A549 (cell line): ENCODE measurements at regions not wholly inside any gene's neighbourhood (a gene's known extent, or its start where the extent isn't known, plus 50 kb on each side); places are given as distances from the start of the nearest gene placed in this dataset.

Experiments
- ATAC-seq, 2 experiments: fragments of 200-7000 bp in 1 of 2; fragments of >200 bp in 1 of 2; cut with Nextera tagmentation in 1 of 2; cut with Tn5 transposase in 1 of 2; 3 replicates each; pipeline versions ENCODE4 v1.8.0 to v1.9.1; 2018 to 2020; ENCODE audit warnings: mild to moderate bottlenecking in 1 of 2, moderate library complexity in 1 of 2
- CTCF ChIA-PET: fragments of 300-600 bp; sonication (Branson Sonifier 250); formaldehyde crosslinking; extraction: SDS; loops from one replicate; lab custom pipeline; 2021; ENCODE audit warnings: antibody characterized with exemption, inconsistent platforms; lab: Yijun Ruan, JAX
- POLR2A ChIA-PET: fragments of 350-600 bp; formaldehyde crosslinking; extraction: SDS; loops from one replicate; lab custom pipeline; 2021; ENCODE audit warnings: antibody characterized with exemption, inconsistent platforms; lab: Yijun Ruan, JAX
- DNase-seq, 2 experiments: peaks; one replicate each; pipeline versions ENCODE4 v3.0.0 to v3.0.0-alpha.2; 2011 to 2016; ENCODE audit warnings: low read depth in 1 of 2, low spot score in 1 of 2
- FAIRE-seq: peaks from 2 replicates; lab custom pipeline; 2011; peaks lifted over from hg19 to GRCh38; lab: Jason Lieb, UNC
- H3K27ac ChIP-seq, 2 experiments: fragments of >200 bp; sonication (Bioruptor Twin); formaldehyde crosslinking; 3 replicates each; pipeline ENCODE4 v1.5.1; 2016 to 2017
- H3K4me1 ChIP-seq: fragments of >200 bp; sonication (Bioruptor Twin); formaldehyde crosslinking; 3 replicates; pipeline ENCODE4 v1.6.1; 2016
- H3K4me2 ChIP-seq: fragments of >200 bp; sonication (Bioruptor Twin); formaldehyde crosslinking; 3 replicates; pipeline ENCODE4 v1.6.1; 2016
- H3K4me3 ChIP-seq: fragments of >200 bp; sonication (Bioruptor Twin); formaldehyde crosslinking; 3 replicates; pipeline ENCODE4 v1.5.1; 2016
- H3K9me3 ChIP-seq: fragments of >200 bp; sonication (Bioruptor Twin); formaldehyde crosslinking; 3 replicates; pipeline ENCODE4 v1.6.1; 2016
- BHLHE40 ChIP-seq: IDR thresholded peaks from 2 replicates; pipeline ENCODE4 v1.6.1; 2012; ENCODE audit warnings: low read depth, low read length, inconsistent platforms
- CHD4 ChIP-seq: fragments of 200-600 bp; sonication (generic); IDR thresholded peaks from 2 replicates; pipeline ENCODE4 v1.6.1; 2016; ENCODE audit warnings: antibody characterized with exemption, mild to moderate bottlenecking, borderline replicate concordance
- CTCF ChIP-seq: fragments of >200 bp; sonication (Bioruptor Twin); formaldehyde crosslinking; IDR thresholded peaks from 3 replicates; pipeline ENCODE4 v1.5.1; 2016
- ELK1 ChIP-seq: fragments of 150-350 bp; IDR thresholded peaks from 2 replicates; pipeline ENCODE4 v1.6.1; 2014; ENCODE audit warnings: low read depth, mild to moderate bottlenecking, low read length
- ESRRA ChIP-seq: fragments of 150-350 bp; IDR thresholded peaks from 2 replicates; pipeline ENCODE4 v1.6.1; 2014; ENCODE audit warnings: mild to moderate bottlenecking, low read length, borderline replicate concordance
- FOSL2 ChIP-seq, 2 experiments: fragments of 450-650 bp in 1 of 2; fragments of >200 bp in 1 of 2; sonication (Bioruptor Twin) in 1 of 2; formaldehyde crosslinking; IDR thresholded peaks; 2 replicates each; pipeline versions ENCODE4 v1.5.0 to v1.6.1; 2016 to 2020; ENCODE audit warnings: mild to moderate bottlenecking in 1 of 2, moderate library complexity in 1 of 2
- FOXS1 ChIP-seq: fragments of 250-450 bp; sonication (Bioruptor Pico); IDR thresholded peaks from 2 replicates; pipeline ENCODE4 v1.5.0; 2020; ENCODE audit warnings: mild to moderate bottlenecking, moderate library complexity
- HDAC2 ChIP-seq: fragments of 200-600 bp; sonication (generic); IDR thresholded peaks from 2 replicates; pipeline ENCODE4 v1.6.1; 2016
- HES2 ChIP-seq: fragments of >200 bp; sonication (Bioruptor Twin); formaldehyde crosslinking; IDR thresholded peaks from 2 replicates; pipeline ENCODE4 v1.6.1; 2016
- HOXB5 ChIP-seq: fragments of 250-450 bp; sonication (Bioruptor Pico); IDR thresholded peaks from 2 replicates; pipeline ENCODE4 v1.5.0; 2020; ENCODE audit warnings: mild to moderate bottlenecking, moderate library complexity
- JUNB ChIP-seq: fragments of >200 bp; sonication (Bioruptor Twin); formaldehyde crosslinking; IDR thresholded peaks from 2 replicates; pipeline ENCODE4 v1.6.1; 2016
- KDM1A ChIP-seq: fragments of 200-600 bp; sonication (generic); IDR thresholded peaks from 2 replicates; pipeline ENCODE4 v1.6.1; 2016; ENCODE audit warnings: low read depth, mild to moderate bottlenecking
- MAFK ChIP-seq: fragments of 450-650 bp; IDR thresholded peaks from 2 replicates; pipeline ENCODE4 v1.6.1; 2014; ENCODE audit not compliant: partially characterized antibody
- POLR2A ChIP-seq: IDR thresholded peaks from 2 replicates; pipeline ENCODE4 v1.6.1; 2012; ENCODE audit warnings: mild to moderate bottlenecking, low read length
- SMC3 ChIP-seq: fragments of >200 bp; sonication (Bioruptor Twin); formaldehyde crosslinking; IDR thresholded peaks from 3 replicates; pipeline ENCODE4 v1.6.1; 2018; ENCODE audit warnings: inconsistent platforms
- TP53 ChIP-seq: fragments of 250-450 bp; sonication (Bioruptor Pico); IDR thresholded peaks from 2 replicates; pipeline ENCODE4 v1.5.0; 2021; ENCODE audit warnings: mild to moderate bottlenecking, moderate library complexity
- ZC3H11A ChIP-seq: fragments of 450-650 bp; IDR thresholded peaks from 2 replicates; pipeline ENCODE4 v1.6.1; 2014; ENCODE audit warnings: antibody characterized with exemption, mild to moderate bottlenecking
- ZFP36 ChIP-seq: fragments of 450-650 bp; IDR thresholded peaks from 2 replicates; pipeline ENCODE4 v1.6.1; 2014; ENCODE audit warnings: borderline replicate concordance; ENCODE audit not compliant: partially characterized antibody
- ZSCAN20 ChIP-seq: fragments of 250-450 bp; sonication (Bioruptor Pico); IDR thresholded peaks from 2 replicates; pipeline ENCODE4 v1.8.0; 2022; ENCODE audit warnings: mild to moderate bottlenecking, moderate library complexity
- WGBS: methylation state at CpG from one replicate; pipeline ENCODE4 v1.1.6; 2017; ENCODE audit errors: missing lambda C conversion rate; 5-methylcytosine and 5-hydroxymethylcytosine counted together
- TF ChIP-seq, protein P1 (sequence below): IDR thresholded peaks from 2 replicates; pipeline ENCODE4 v1.6.1; 2012; ENCODE audit warnings: low read depth, borderline replicate concordance
- TF ChIP-seq, protein P2 (sequence below): IDR thresholded peaks from 2 replicates; pipeline ENCODE4 v1.6.1; 2012

DNA sequence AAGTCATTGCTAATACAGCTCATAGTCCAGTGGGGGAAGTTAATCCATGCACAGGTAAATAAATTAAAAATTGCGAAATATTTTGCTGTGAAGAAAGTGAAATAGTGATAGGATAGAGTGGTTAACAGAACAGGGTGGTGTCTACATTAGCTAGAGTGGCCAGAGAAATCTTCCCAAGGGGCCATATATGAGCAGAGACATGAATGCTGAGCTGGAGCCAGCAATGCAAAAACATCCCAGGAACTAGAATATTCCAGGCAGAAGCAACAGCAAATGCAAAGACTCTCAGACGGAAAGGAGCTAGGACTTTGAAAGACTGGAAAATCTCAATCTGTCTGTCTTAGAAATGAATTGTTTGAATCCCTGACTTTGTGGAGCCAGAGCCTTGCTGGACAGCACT is 1221.6 kb downstream of the MAT2B start:
- ATAC-seq = no peak
- TF ChIP-seq TP53 (CRISPR knock-in tag) = no peak
- no peak for TF ChIP-seq SMC3
- TF ChIP-seq ESRRA = no peak
- TF ChIP-seq ZFP36 = no peak
- no peak for TF ChIP-seq HOXB5 (CRISPR knock-in tag)
- no peak for TF ChIP-seq BHLHE40
- TF ChIP-seq, protein P1, sequence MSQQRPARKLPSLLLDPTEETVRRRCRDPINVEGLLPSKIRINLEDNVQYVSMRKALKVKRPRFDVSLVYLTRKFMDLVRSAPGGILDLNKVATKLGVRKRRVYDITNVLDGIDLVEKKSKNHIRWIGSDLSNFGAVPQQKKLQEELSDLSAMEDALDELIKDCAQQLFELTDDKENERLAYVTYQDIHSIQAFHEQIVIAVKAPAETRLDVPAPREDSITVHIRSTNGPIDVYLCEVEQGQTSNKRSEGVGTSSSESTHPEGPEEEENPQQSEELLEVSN = no peak
- TF ChIP-seq, all 56 proteins: peak for 0
- ChIA-PET CTCF (no interaction called here), POLR2A (no interaction called here)
- no peak overlapping the region for H3K4me3 ChIP-seq
- 10% methylated on average over 2 of the region's 2 CpGs for whole genome bisulfite sequencing
- H3K9me3 ChIP-seq = no peaks in the 10 kb centered on the region
- no peak for FAIRE-seq
- H3K4me2 ChIP-seq = no peak overlapping the region
- no peaks in the 10 kb centered on the region for H3K4me1 ChIP-seq
- no peak for DNase-seq
- H3K27ac ChIP-seq = no peak overlapping the region

- Histone ChIP-seq H3K4me3 (no peak overlapping the region), H3K27ac (no peak overlapping the region), H3K4me2 (no peak overlapping the region), H3K4me1 (no peaks in the 10 kb centered on the region), H3K9me3 (no peaks in the 10 kb centered on the region)
- no peak for DNase-seq
- no peak for ATAC-seq
- POLR2A ChIA-PET = no interaction called here
- no peak for FAIRE-seq
- CTCF ChIA-PET = no interaction called here
- under 1% methylated on average over 3 of the region's 3 CpGs for WGBS
- no peak for TF ChIP-seq POLR2A
- TF ChIP-seq HDAC2 = no peak
- TF ChIP-seq KDM1A = no peak
Observed at GRCh38 chr5:164728733-164729132, 1223.3 kb downstream of the MAT2B start.

DNA sequence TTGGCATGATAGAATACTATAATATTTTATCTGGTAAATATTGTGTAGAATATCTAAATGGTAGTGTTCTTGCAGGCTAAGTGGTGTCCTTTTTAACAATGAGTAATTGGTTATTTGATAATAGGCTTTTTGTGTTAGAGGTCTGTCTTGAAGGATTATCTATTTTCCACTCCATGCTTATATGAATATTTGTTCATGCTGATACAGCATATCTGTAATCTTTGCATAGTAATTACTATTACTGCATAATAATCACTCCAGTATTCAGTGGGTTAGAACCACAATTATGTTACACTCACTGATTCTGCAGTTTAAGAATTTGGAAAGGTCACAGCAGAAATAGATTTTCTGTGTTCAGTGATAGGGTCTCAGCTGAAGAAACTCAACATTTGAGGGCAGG is 1229.9 kb downstream of the MAT2B start:
- DNase-seq = no peak
- no peak for FAIRE-seq
- Histone ChIP-seq H3K4me1 (no peaks in the 10 kb centered on the region), H3K27ac (no peak overlapping the region), H3K4me3 (no peak overlapping the region), H3K9me3 (no peaks in the 10 kb centered on the region), H3K4me2 (no peak overlapping the region)
- no peak for ATAC-seq
- POLR2A ChIA-PET = no interaction called here
- CTCF ChIA-PET = no interaction called here
- TF ChIP-seq MAFK (peak; percentile 50), HES2 (no peak)

DNA sequence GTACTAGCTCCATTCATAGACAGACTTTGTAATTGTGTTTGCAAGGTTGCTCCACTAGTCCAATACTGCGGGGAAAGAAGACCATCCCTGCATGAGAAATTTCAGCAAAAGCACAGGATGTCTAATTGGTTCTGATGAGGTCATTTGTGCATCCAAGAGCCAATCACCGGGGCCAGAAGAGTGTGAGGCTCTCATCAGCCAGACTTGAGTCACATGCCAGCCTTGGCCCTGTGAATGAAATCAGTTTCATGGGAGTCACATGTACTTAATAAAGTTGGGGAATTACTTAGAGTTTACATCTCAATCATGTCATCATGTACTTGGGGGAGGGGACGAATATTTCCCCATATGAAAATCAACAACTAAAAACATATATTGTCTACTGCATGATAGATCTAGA is 1236.0 kb downstream of the MAT2B start:
- 0% methylated on average over 3 of the region's 3 CpGs for WGBS
- Histone ChIP-seq H3K4me3 (no peak overlapping the region), H3K9me3 (no peaks in the 10 kb centered on the region), H3K27ac (no peak overlapping the region), H3K4me2 (no peak overlapping the region)
- FAIRE-seq = no peak
- CTCF ChIA-PET = no interaction called here
- ATAC-seq = no peak
- POLR2A ChIA-PET = no interaction called here
- no peak for DNase-seq
- TF ChIP-seq MAFK (no peak), CHD4 (no peak), FOXS1 (CRISPR knock-in tag) (no peak), JUNB (no peak), CTCF (no peak), TP53 (CRISPR knock-in tag) (no peak), ZSCAN20 (no peak), ZC3H11A (no peak), HDAC2 (no peak), ELK1 (no peak), POLR2A (no peak), FOSL2 (IDR thresholded peaks at IDR 0.05) (no peak), FOSL2 (CRISPR knock-in tag; IDR thresholded peaks at IDR 0.05) (no peak)
- TF ChIP-seq, protein P2, sequence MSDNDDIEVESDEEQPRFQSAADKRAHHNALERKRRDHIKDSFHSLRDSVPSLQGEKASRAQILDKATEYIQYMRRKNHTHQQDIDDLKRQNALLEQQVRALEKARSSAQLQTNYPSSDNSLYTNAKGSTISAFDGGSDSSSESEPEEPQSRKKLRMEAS = no peak
- TF ChIP-seq, all 56 proteins: peak for 0
- no peaks in the 10 kb centered on the region for H3K4me1 ChIP-seq
